GM20000 (cell line): ENCODE measurements at regions not wholly inside any gene's neighbourhood (a gene's known extent, or its start where the extent isn't known, plus 50 kb on each side); places are given as distances from the start of the nearest gene placed in this dataset.

ENCODE experiments used
- DNase-seq: peaks from one replicate; pipeline ENCODE4 v3.0.0; 2012; ENCODE audit warnings: low spot score
- CTCF ChIP-seq: IDR thresholded peaks from 2 replicates; pipeline ENCODE4 v1.5.1; 2012; ENCODE audit warnings: mild to moderate bottlenecking, control low read depth; ENCODE audit errors: extremely low read depth, missing control alignments

GRCh38 chr2:75326645-75327044, 127.3 kb upstream of the TACR1 start:
- TF ChIP-seq CTCF, result no peak
- DNase-seq, result no peak

GRCh38 chr2:75325594-75325993, 126.3 kb upstream of the TACR1 start:
- TF ChIP-seq CTCF, result no peak
- no peak for DNase-seq

GRCh38 chr2:75324861-75325284, 125.6 kb upstream of the TACR1 start:
- no peak for TF ChIP-seq CTCF
- DNase-seq, result no peak

GRCh38 chr2:75324141-75324540, 124.8 kb upstream of the TACR1 start:
- TF ChIP-seq CTCF, result no peak
- DNase-seq, result no peak

GRCh38 chr2:75321599-75321922, 122.2 kb upstream of the TACR1 start:
- no peak for TF ChIP-seq CTCF
- DNase-seq, result no peak

- TF ChIP-seq CTCF, result no peak
- DNase-seq, result no peak
Measured at GRCh38 chr2:75320898-75321598, 121.7 kb upstream of the TACR1 start.

GRCh38 chr2:75319951-75320350, 120.6 kb upstream of the TACR1 start:
- TF ChIP-seq CTCF, result no peak
- no peak for DNase-seq
